ENCODE measurements at regions not wholly inside any gene's neighbourhood (a gene's known extent, or its start where the extent isn't known, plus 50 kb on each side); places are given as distances from the start of the nearest gene placed in this dataset.

- TF ChIP-seq CTCF (IDR thresholded peaks at IDR 0.05; ENCODE audit: low read depth, low read length, missing input control) (no peak), JUND (IDR thresholded peaks at IDR 0.05) (no peak), TAF1 (conservative IDR thresholded peaks at IDR 0.05) (no peak), ZBTB33 (IDR thresholded peaks at IDR 0.05) (no peak), REST (IDR thresholded peaks at IDR 0.05) (no peak), GABPA (IDR thresholded peaks at IDR 0.05 in 1 of 2, conservative IDR thresholded peaks at IDR 0.05 in 1 of 2) (no peak), SP1 (IDR thresholded peaks at IDR 0.05) (no peak), RAD21 (IDR thresholded peaks at IDR 0.05) (no peak), ATF3 (IDR thresholded peaks at IDR 0.05) (no peak), FOXA2 (IDR thresholded peaks at IDR 0.05) (no peak), RXRA (IDR thresholded peaks at IDR 0.05) (no peak), YY1 (IDR thresholded peaks at IDR 0.05) (no peak)
- TF ChIP-seq, protein P1, sequence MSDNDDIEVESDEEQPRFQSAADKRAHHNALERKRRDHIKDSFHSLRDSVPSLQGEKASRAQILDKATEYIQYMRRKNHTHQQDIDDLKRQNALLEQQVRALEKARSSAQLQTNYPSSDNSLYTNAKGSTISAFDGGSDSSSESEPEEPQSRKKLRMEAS (IDR thresholded peaks at IDR 0.05), result no peak
These were observed 191.0 kb downstream of the TFAP2A start for GRCh38 chr6:10223841-10224240.

Measured in liver (tissue), 3 donors.